HG03432 (cell line): ENCODE measurements at regions not wholly inside any gene's neighbourhood (a gene's known extent, or its start where the extent isn't known, plus 50 kb on each side); places are given as distances from the start of the nearest gene placed in this dataset.
"Not testable (repeated sequence)": the region's sequence is repeated elsewhere in the genome, so short reads cannot be mapped to it uniquely, and the experiment has no call there.

Experiments used
- ATAC-seq: cut with Tn5 transposase; IDR thresholded peaks from one replicate; pipeline ENCODE4 v1.9.1; 2021; ENCODE audit warnings: mild to moderate bottlenecking, moderate library complexity; ENCODE audit not compliant: unreplicated experiment

- ATAC-seq = no peak
Observed at GRCh38 chr22:48835364-48835763, 992.3 kb downstream of the BRD1 start.

GRCh38 chr22:48834404-48834803 is 993.3 kb downstream of the BRD1 start:
- ATAC-seq = no peak

GRCh38 chr22:48832592-48832991 is 995.1 kb downstream of the BRD1 start:
- no peak for ATAC-seq

DNA sequence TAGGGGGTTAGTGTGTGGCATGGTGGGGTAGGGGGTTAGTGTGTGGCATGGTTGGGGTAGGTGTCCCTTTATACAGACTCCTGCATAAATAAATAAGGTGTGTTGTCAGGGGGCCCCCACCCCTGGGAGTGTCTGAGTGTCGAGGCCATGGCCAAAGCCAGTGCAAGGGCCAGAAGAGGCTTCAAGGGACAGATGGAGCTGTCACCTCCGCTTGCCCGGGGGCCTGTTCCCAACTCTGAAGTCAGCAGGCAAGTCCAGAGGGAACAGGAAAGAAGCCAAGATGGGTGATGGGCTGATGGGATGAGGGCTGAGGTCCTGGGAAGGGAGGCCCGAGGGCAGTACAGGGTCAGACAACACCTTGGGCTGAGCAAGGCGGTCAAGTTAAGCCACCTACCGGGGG is 997.8 kb downstream of the BRD1 start:
- ATAC-seq = no peak

- no peak for ATAC-seq
Observed at GRCh38 chr22:48828688-48829087, 999.0 kb downstream of the BRD1 start.

- no peak for ATAC-seq
Observed at GRCh38 chr22:48827904-48828555, 999.6 kb downstream of the BRD1 start.

DNA sequence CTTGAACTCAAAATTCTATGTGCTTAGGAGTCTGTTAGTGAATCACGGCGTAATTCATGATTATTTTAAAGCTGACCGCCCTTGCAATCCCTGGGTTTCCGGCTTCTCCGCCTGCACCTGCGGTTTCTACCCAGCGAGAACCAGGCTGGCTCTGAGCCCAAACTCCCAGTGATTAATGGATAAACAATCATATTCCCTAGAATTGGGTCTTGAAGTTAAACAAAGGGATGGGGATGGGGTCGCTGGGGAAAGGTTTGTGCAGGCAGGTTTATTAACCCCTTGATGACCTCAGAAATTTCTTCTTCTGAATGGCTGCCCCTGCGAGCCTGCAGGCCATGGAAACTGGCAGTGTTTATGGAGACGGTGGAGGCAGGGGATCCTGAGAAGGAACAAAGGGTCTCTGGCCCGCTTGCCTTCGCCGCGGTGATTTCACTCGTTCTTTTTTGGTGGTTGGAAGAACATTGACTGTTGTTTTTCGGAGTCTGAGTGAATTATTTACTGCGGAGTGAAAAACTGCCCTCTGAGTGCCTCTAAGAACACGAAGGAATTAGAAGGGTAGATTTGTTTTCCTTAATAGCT is 1000.3 kb downstream of the BRD1 start:
- ATAC-seq = no peak

GRCh38 chr22:48826546-48826945 is 1001.1 kb downstream of the BRD1 start:
- no peak for ATAC-seq

DNA sequence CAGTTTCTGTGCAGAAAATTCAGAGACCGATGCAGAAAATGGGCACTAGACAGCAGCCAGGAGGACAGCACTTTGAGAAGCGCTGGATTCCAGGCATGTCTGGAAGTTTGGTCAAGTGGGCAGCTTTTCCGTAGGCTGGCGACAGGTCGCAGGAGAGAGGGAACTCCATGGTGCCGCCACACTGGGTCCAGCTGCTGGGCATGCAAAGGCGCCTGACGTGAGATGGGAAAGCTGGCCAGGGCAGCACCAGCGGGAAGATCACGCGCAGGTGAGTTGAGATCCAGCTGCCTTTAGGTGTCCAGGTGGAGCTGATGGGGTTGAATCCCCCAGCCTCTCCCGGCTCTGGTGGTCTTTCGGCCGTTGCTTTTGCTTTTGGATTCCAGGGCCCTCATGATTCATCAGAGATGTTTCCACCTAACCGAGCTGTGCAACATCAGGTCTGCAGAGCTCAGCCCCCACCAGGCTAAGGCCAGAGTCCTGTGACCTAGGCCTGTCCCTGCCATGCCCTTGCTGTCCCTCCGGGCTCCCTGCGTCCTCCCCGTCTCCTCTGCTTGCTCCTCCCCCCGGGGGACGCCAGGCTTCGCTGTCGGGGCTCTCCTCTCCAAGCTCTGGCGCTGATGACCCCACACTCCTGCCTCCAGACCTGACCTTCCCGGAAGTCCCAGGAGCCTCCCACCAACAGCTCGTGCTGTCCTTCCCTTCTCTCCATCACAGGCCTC is 1001.7 kb downstream of the BRD1 start:
- ATAC-seq = no peak

DNA sequence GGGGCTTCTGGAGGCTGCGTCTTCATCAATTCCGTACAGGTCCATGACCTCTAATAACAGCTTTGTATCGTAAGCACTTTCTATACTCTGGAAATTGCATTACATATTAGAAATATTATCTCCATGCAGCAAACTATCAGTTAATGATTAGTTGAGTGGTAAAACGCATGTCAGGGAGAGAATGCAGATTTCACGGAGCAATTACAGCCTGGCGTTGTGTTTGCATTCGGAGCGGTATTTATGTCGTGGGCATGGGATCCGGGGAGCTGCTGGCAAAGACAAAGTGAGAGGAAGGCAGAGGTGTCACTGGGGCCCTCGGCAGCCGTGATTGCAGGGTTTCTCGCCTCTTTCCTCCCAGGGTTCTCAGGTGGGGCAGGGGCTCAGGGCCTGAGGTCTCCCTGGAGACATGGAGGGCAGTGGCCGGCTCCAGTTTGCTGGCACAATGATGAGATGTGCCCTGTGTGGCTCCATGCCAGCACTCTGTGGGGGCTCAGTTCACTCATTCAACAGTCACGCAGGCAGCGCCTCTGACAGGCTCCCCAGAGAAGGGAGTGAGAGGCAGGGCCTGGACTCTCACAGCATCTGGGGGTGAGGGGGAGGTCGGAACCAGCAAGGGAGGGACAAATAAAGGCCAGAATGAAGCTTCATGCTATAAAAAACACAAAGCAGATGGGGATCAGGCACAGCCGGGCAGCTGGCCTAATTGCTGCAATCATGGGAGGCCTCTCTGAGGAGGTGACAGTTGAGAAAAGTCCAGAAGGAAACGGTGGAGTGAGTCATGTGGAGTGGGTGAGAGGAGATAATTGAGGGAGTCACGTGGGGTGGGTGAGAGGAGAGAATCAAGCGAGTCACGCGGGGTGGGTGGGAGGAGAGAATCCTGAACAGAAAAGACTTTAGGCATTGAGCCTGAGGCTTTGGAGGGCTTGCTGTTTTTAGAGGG is 1002.7 kb downstream of the BRD1 start:
- no peak for ATAC-seq

- no peak for ATAC-seq
Observed at GRCh38 chr22:48823941-48824340, 1003.7 kb downstream of the BRD1 start.

GRCh38 chr22:48822278-48823233 is 1005.1 kb downstream of the BRD1 start:
- ATAC-seq = no peak

GRCh38 chr22:48821727-48822126 is 1005.9 kb downstream of the BRD1 start:
- no peak for ATAC-seq

DNA sequence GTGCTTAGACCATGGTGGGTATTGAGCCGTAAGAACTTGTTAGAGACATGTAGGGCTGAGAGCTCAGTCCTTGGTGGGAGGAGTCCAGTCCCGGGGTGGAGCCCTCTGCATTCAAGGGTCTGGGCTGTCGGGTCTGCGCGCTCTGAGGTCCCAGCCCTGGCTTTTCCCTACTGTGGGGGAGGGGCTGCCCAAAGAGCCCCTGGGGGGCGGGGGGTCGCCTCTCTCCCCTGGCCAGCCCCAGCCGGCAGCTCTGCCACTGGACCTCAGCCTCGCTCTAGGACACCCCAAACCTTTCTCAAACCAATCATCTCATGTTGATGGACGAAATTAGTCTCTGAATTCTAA is 1006.4 kb downstream of the BRD1 start:
- no peak for ATAC-seq

- ATAC-seq = no peak
Observed at GRCh38 chr22:48820481-48821345, 1007.0 kb downstream of the BRD1 start.

- no peak for ATAC-seq
Observed at GRCh38 chr22:48819961-48820360, 1007.7 kb downstream of the BRD1 start.

- ATAC-seq = no peak
Observed at GRCh38 chr22:48819232-48819631, 1008.4 kb downstream of the BRD1 start.

DNA sequence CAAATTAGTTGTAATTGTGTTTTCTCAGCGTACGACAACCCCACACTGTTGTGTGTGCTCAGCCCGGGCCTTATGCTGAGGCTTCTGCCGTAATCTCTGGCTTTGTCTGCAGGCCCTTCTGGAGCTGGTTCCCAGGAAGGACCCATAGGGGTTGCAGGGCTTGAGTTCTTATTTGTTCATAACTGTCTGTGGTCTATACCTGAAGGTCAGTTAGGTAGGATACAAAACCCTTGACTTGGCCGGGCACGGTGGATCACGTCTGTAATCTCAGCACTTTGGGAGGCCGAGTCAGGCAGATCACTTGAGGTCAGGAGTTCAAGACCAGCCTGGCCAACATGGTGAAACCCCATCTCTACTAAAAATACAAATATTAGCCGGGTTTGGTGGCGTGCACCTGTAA is 1010.2 kb downstream of the BRD1 start:
- ATAC-seq = not testable (repeated sequence)

GRCh38 chr22:48811885-48812284 is 1015.8 kb downstream of the BRD1 start:
- no peak for ATAC-seq
